HG02642 (cell line): ENCODE measurements at regions not wholly inside any gene's neighbourhood (a gene's known extent, or its start where the extent isn't known, plus 50 kb on each side); places are given as distances from the start of the nearest gene placed in this dataset.

Experiments
- ATAC-seq: cut with Tn5 transposase; IDR thresholded peaks from one replicate; pipeline ENCODE4 v1.9.1; 2021; ENCODE audit warnings: mild to moderate bottlenecking; ENCODE audit not compliant: unreplicated experiment, poor library complexity

DNA sequence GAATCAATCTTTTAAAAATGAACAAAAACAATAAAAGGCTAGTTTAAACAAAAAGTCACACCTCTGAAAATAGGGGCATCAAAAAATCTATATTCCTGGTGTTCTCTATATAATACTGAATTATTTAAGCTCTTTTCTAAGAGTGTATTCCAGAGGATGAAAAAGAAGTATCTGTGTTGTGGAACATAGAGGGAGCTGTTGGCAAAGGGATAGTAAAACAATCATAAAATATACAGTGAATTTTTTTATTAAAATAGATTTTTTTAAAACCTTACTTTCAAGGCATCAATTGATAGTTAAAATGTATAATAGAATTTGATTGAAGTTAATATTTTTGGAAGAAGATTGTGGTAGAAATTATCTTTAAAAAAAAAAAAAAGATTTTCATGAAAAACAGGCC lies 1409.1 kb upstream of the CELF2 start:
- no peak for ATAC-seq

GRCh38 chr10:9613338-9614075 lies 1404.2 kb upstream of the CELF2 start:
- peak; percentile 88 for ATAC-seq

DNA sequence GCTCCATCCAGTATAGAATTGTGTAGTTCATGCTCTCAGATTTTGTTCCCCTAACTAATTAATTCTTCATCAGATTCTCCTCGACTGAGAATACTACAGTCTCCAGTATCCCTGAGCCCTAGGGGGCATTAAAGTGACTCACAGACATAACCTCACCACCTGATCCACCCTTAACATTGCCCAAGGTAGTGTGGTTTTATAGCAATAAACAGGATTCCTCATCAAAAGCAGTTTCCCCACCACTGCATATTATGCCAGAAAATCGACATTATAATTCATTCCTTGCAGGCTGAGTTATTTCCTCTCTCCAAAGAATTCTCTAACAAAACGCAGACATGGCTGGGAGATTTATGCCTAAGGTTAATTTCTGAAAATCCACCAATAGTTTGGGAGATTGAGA lies 1402.5 kb upstream of the CELF2 start:
- ATAC-seq, result no peak

- no peak for ATAC-seq
These were observed 1396.5 kb upstream of the CELF2 start for GRCh38 chr10:9621216-9621615.

DNA sequence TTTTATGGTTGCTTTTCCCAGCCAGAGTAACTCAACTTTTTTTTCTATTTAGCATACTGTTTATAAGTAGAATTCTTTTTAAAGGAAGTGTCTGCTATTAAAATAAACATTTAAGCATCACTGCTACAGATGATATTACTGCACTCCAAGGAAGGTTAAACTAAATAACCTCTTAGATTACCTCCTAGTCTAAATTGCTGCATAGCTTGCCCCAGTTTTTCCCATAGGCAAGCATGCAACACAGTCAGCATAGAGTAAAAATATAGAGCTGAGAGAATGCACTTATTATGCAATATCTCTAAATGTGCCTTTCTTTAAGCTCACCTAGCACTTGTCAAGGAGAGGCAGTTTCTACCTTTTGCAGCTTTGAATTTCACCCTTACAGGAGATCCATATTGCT lies 1392.4 kb upstream of the CELF2 start:
- ATAC-seq, result no peak

DNA sequence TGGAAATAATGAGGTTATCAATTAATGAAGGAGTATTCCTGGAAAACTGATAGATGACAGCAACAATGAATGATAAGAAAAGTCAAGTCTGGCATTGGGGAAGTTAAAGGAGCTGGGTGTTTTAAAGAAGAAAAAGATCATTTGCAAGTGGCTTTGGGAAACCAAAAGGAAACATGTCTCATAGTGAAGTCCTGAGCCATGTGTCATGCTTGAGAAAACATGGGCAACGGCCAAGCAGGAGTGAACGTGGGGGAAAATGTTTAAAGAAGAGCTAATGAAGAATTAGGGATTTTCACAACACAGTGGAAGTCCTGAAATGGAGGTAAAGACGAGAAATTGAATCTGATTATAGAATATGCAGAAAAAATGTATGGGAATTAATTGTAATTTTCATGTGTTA lies 1383.2 kb upstream of the CELF2 start:
- ATAC-seq, result no peak

- ATAC-seq, result no peak
These were observed 1382.0 kb upstream of the CELF2 start for GRCh38 chr10:9635691-9636090.

GRCh38 chr10:9636216-9636615 lies 1381.5 kb upstream of the CELF2 start:
- ATAC-seq, result no peak

- ATAC-seq, result no peak
These were observed 1373.9 kb upstream of the CELF2 start for GRCh38 chr10:9643782-9644181.

DNA sequence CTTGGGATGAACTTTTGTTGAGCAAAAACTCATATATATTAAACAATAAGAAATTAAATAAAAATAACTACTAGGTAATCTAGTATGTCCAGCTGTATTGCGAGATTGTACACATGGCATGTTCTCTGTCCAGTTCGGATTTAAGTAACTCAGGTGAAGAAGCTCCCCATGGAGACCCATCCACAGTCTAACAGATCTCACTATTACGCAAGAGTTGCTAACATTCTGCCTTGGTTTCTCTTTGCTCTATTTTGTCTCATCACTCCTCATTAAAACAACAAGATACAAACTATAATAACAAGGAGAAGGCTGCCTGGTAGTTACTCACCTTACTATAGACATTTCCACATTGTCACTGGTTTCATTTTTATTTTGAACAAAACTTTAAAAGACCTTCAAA lies 1372.3 kb upstream of the CELF2 start:
- ATAC-seq, result no peak

GRCh38 chr10:9645928-9646600 lies 1371.6 kb upstream of the CELF2 start:
- no peak for ATAC-seq

GRCh38 chr10:9654261-9654660 lies 1363.4 kb upstream of the CELF2 start:
- no peak for ATAC-seq

DNA sequence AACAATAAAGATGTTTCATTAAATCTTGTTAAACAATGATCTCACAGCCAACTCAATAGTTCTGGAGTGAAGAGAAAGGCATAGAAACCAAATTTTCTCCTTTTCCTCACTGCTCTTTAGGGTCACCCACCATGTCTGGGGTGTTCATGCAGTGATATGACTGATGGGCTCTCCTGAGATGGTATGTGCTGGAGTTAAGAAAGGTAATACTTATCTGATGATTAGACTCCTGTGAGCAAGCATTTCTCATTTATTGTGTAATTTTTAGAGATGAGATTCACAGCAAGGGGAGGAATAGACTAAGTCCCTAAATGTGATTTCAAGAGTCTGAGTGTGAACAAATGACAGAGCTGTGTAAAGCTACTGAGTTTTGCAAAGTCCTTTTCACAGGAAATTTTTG lies 1361.3 kb upstream of the CELF2 start:
- no peak for ATAC-seq

DNA sequence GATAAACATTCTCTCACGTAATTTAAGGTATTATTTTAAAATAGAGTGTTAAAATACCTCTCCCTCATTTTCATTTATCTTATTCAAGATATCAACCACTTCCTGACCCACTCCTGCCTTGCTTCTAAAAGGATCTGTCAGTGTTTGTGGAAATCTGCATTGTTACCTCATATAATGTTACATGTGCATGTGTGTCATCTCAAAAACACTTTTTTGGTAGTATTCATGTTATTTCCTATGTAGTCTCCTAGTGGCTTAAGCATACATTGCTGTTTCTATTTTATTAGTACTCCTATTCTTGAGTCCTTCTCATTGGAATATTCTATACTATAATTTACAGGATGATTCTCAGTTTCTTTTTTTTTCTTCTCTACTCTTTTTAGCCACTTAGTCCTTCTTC lies 1360.7 kb upstream of the CELF2 start:
- ATAC-seq, result no peak

DNA sequence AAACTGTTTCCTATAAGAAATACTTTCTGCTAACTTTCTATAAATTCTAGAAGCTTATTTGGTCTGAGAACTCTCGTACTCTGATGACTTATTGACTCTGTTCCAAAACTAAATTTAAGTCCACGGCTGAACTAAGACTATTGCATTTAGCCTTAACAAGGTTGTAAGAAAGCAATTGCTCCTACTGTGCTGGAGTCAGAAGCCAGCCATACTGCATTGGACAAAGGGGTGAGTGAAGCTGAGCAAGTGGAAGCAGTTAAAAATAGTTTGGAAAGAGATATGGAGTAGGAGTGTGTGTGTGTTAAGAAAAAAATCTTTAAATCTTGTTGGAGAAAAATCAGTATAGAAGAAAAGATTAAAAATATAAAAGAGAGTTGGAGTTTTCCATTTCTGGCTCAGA lies 1360.1 kb upstream of the CELF2 start:
- ATAC-seq, result no peak

- ATAC-seq, result no peak
These were observed 1349.3 kb upstream of the CELF2 start for GRCh38 chr10:9668411-9668810.

DNA sequence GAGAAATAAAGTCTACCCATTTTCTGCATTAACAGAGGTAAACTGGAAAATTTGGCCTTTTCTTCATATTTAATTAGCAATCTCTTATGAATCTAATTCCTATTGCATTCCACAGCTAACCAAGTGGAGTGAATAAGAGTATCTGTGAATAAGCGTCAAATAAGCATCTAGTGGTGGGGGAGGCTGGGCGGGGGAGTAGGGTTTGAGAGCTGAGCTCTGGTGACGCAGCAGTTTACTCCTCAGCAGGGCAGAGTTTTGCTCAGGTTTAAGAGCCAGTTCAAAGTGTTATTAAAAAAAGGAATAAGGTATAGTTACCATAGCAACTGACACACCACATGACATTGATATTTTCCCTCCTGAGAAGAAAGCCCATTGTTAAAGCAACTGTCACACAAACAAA lies 1346.8 kb upstream of the CELF2 start:
- no peak for ATAC-seq

DNA sequence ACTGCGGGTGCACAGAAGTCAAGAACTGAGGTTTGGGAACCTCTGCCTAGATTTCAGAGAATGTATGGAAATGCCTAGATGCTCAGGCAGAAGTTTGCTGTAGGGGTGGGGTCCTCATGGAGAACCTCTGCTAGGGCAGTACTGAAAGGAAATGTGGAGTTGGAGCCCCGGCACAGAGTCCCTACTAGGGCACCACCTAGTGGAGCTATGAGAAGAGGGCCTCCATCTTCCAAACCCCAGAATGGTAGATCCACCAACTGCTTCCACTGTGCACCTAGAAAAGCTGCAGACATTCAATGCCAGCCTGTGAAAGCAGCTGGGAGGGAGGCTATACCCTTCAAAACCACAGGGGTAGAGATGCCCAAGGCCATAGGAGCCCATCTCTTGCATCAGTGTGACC lies 1336.0 kb upstream of the CELF2 start:
- ATAC-seq, result no peak

DNA sequence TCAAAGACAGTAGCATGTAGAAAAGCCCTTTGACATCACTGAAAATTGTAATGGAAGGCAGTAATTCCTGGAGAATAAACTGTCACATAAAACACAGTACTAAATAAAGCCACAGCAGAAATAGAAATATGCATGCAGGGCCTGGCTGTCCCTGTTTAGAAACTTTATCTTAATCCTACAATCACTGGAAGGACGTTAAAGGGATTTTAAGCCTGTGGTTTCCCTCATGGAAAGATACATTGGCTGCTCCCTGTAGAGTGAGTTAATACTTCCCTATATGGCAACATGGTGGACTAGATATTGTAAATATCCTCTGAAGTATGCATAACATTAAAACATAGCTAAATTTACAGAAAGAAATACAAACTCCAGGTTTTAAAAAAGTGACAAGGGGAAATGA lies 1334.9 kb upstream of the CELF2 start:
- no peak for ATAC-seq

GRCh38 chr10:9684186-9684585 lies 1333.5 kb upstream of the CELF2 start:
- ATAC-seq, result no peak

DNA sequence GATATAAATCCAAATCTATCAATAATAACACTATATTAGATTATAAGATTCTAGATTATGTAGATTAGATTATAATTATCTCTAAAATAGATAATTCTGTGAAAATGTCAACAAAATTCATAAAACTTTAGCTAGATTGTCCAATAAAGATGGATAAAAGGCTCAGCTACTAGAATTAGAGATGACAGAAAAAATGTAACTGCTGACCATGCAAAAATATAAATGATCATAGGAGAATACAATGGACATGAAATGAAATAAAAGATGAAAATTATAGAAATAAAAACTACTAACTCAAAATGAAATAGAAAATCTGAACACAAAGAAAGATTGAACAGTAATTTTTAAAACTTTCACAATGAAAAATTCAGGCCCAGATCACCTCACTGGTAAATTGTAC lies 1332.1 kb upstream of the CELF2 start:
- ATAC-seq, result no peak

DNA sequence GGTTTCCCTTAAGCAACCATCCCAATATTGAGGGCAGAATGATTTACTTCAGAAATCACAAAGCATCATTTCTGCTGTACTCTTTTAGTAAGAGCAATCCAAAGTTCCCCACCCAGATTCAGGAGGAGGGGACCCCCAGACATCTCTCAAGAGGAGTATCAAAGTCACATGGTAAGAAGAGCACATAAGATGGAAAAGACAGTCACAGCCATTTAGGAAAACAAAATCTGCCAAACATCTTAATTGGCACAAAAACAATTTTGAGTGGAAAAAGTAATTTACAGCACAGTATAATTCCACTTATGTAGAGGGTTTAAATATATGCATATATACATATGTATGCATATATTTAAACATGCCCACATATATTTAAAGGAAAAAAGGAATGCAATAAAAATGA lies 1329.0 kb upstream of the CELF2 start:
- no peak for ATAC-seq
